Vagina (tissue), 2 donors: ENCODE measurements at regions not wholly inside any gene's neighbourhood (a gene's known extent, or its start where the extent isn't known, plus 50 kb on each side); places are given as distances from the start of the nearest gene placed in this dataset.

ENCODE experiments used
- CTCF ChIP-seq, 3 experiments: fragments of 450-650 bp in 2 of 3; fragments of 200-600 bp in 1 of 3; sonication (generic) in 1 of 3; IDR thresholded peaks; one replicate each; pipeline ENCODE4 v1.5.1; 2017 to 2019; ENCODE audit warnings: antibody characterized with exemption in 3 of 3, mild to moderate bottlenecking in 2 of 3, moderate library complexity in 2 of 3
- POLR2A ChIP-seq, 2 donors: fragments of 450-650 bp; IDR thresholded peaks; one replicate each; pipeline ENCODE4 v1.6.1; 2017; ENCODE audit warnings: antibody characterized with exemption in 2 of 2, mild to moderate bottlenecking in 2 of 2, moderate library complexity in 2 of 2
- POLR2AphosphoS5 ChIP-seq, 2 donors: sonication (generic); formaldehyde crosslinking; IDR thresholded peaks; one replicate each; pipeline ENCODE4 v1.9.0; 2017; ENCODE audit warnings: antibody characterized with exemption in 2 of 2, mild to moderate bottlenecking in 2 of 2, low read depth in 1 of 2; ENCODE audit not compliant: insufficient read depth in 1 of 2

GRCh38 chr2:41716497-41716896 lies 331.3 kb upstream of the PKDCC start:
- TF ChIP-seq CTCF (IDR thresholded peaks at IDR 0.05) (no peak), POLR2A (IDR thresholded peaks at IDR 0.05) (no peak), POLR2AphosphoS5 (IDR thresholded peaks at IDR 0.05; ENCODE audit: insufficient read depth in 1 of 2, low read depth in 1 of 2) (no peak)
